Mesothelial cell of epicardium (in vitro differentiated cells): ENCODE measurements at regions not wholly inside any gene's neighbourhood (a gene's known extent, or its start where the extent isn't known, plus 50 kb on each side); places are given as distances from the start of the nearest gene placed in this dataset.

Experiments
- DNase-seq, 2 experiments: peaks; one replicate each; pipeline ENCODE4 v3.0.0; 2021; ENCODE audit warnings: low spot score in 2 of 2; ENCODE audit not compliant: unreplicated experiment in 2 of 2
- H3K27ac Mint-ChIP-seq: 2 replicates; pipeline ENCODE4 v1.8.0; 2021; ENCODE audit warnings: mixed read lengths
- H3K27me3 Mint-ChIP-seq: 2 replicates; pipeline ENCODE4 v1.8.0; 2021; ENCODE audit warnings: low read depth, mixed read lengths
- H3K36me3 Mint-ChIP-seq: 2 replicates; pipeline ENCODE4 v1.8.0; 2021; ENCODE audit warnings: mixed read lengths
- H3K4me1 Mint-ChIP-seq: 2 replicates; pipeline ENCODE4 v1.8.0; 2021; ENCODE audit warnings: mixed read lengths
- H3K4me3 Mint-ChIP-seq: 2 replicates; pipeline ENCODE4 v1.8.0; 2021; ENCODE audit warnings: mild to moderate bottlenecking, moderate library complexity, mixed read lengths
- H3K9me3 Mint-ChIP-seq: 2 replicates; pipeline ENCODE4 v1.8.0; 2021; ENCODE audit warnings: mixed read lengths
- TF ChIP-seq, protein P1 (sequence below): fragments of 200-600 bp; sonication (generic); IDR thresholded peaks from one replicate; pipeline ENCODE4 v1.5.0; 2021; ENCODE audit warnings: antibody characterized with exemption; ENCODE audit not compliant: unreplicated experiment

DNA sequence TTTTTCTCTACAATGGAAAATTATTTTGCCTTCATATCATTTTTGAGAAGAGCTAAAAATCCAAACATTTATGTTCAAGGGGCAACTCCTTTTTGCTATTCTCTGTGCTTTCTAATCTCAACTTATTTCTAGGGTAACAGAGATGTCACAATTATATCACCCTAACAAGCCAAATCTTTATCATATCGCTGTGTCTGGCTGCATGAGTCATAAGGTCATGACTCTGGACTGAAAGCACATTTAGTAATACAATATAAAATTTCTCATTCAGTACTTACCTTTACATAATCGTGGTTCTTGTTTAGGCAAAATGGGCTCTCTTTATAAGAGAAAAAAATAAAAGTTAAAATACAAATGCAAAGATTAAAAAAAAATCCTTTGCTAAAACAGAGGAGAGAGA is 326.0 kb downstream of the CASP12 start:
- peaks cover 10% of the 10 kb centered on the region for H3K36me3 Mint-ChIP-seq
- TF ChIP-seq, protein P1, sequence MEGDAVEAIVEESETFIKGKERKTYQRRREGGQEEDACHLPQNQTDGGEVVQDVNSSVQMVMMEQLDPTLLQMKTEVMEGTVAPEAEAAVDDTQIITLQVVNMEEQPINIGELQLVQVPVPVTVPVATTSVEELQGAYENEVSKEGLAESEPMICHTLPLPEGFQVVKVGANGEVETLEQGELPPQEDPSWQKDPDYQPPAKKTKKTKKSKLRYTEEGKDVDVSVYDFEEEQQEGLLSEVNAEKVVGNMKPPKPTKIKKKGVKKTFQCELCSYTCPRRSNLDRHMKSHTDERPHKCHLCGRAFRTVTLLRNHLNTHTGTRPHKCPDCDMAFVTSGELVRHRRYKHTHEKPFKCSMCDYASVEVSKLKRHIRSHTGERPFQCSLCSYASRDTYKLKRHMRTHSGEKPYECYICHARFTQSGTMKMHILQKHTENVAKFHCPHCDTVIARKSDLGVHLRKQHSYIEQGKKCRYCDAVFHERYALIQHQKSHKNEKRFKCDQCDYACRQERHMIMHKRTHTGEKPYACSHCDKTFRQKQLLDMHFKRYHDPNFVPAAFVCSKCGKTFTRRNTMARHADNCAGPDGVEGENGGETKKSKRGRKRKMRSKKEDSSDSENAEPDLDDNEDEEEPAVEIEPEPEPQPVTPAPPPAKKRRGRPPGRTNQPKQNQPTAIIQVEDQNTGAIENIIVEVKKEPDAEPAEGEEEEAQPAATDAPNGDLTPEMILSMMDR: no peak

DNA sequence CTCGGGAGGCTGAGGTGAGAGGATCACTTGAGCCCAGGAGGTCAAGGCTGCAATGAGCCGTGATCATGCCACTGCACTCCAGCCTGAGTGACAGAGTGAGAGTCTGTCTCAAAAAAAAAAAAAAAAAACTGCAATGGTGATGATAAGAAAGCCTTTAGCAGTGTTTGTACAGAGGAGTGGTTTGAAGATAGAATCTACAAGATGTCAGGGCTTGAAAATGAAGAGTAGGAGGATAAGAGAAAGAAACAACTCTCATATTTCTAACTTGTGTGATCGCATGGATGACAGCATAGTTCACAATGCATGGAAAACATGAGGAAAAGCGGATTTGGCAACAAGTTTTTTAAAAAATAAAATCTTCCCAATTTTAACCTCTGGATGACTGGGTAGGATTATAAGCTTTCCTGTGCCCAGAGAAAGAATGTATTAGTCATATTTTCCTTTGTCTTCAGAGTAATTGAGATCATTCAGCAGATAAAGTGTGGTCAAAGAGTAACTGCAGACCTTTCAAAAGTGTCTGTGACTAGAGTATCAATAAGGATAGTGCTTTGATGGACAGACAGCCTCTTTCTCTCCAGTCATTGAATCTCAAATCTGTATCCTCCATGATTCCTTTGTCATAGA is 328.1 kb downstream of the CASP12 start:
- H3K27me3 Mint-ChIP-seq: no peaks in the 10 kb centered on the region
- no peak for DNase-seq
- peaks cover 15% of the 10 kb centered on the region for H3K36me3 Mint-ChIP-seq
- H3K4me3 Mint-ChIP-seq: no peak overlapping the region
- peaks cover 15% of the 10 kb centered on the region for H3K4me1 Mint-ChIP-seq
- TF ChIP-seq, protein P1: no peak
- H3K9me3 Mint-ChIP-seq: peaks cover 23% of the 10 kb centered on the region
- H3K27ac Mint-ChIP-seq: peak overlapping the region; percentile 26

More for the DNA sequence above, 326.0 kb downstream of the CASP12 start:
- no peak overlapping the region for H3K27ac Mint-ChIP-seq
- H3K27me3 Mint-ChIP-seq: no peaks in the 10 kb centered on the region
- no peak overlapping the region for H3K4me3 Mint-ChIP-seq
- H3K4me1 Mint-ChIP-seq: peaks cover 15% of the 10 kb centered on the region
- no peak for DNase-seq
- H3K9me3 Mint-ChIP-seq: peaks cover 23% of the 10 kb centered on the region

DNA sequence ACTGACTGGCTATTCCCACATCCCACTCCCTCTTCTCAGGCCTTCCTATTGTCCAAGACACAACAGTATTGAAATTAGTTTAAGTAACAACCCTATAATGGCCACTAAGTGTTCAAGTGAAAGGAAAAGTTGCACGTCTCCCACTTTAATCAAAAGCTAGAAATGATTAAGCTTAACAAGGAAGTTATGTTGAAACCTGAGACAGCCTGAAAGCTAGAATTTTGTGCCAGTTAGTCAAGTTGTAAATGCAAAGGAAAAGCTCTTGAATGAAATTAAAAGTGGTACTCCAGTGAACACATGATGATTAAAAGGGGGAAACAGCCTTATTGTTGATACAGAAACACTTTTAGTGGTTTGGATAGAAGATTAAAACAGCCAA is 332.7 kb downstream of the CASP12 start:
- Mint-ChIP-seq H3K27ac (no peak overlapping the region), H3K27me3 (no peaks in the 10 kb centered on the region), H3K9me3 (peaks cover 12% of the 10 kb centered on the region), H3K4me3 (no peak overlapping the region), H3K36me3 (peaks cover 5% of the 10 kb centered on the region), H3K4me1 (peaks cover 22% of the 10 kb centered on the region)
- no peak for DNase-seq
- TF ChIP-seq, protein P1: no peak

DNA sequence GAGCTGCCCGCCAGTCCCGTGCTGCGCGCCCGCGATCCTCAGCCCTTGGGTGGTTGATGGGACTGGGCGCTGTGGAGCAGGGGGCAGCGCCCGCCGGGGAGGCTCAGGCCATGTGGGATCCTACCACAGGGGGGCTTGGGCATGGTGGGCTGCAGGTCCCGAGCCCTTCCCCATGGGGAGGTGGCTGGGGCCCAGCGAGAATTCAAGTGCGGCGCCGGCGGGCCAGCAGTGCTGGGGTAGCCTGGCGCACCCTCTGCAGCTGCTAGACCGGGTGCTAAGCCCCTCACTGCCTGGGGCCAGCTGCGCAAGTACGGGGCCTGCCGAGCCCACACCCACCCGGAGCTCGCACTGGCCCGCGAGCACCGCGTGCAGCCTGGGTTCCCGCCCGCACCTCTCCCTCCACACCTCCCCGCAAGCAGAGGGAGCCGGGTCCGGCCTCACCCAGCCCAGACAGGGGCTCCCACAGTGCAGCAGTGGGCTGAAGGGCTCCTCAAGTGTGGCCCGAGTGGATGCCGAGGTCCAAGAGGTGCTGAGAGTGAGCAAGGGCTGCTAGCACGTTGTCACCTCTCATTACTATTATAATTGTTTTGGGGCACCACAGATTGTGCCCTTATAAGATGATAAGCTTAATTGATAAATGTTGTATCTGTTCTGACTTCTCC is 333.2 kb downstream of the CASP12 start:
- Mint-ChIP-seq H3K4me1 (peaks cover 17% of the 10 kb centered on the region), H3K27ac (no peak overlapping the region), H3K27me3 (no peaks in the 10 kb centered on the region), H3K36me3 (peaks cover 5% of the 10 kb centered on the region), H3K4me3 (no peak overlapping the region), H3K9me3 (peaks cover 12% of the 10 kb centered on the region)
- DNase-seq: no peak
- TF ChIP-seq, protein P1: no peak

DNA sequence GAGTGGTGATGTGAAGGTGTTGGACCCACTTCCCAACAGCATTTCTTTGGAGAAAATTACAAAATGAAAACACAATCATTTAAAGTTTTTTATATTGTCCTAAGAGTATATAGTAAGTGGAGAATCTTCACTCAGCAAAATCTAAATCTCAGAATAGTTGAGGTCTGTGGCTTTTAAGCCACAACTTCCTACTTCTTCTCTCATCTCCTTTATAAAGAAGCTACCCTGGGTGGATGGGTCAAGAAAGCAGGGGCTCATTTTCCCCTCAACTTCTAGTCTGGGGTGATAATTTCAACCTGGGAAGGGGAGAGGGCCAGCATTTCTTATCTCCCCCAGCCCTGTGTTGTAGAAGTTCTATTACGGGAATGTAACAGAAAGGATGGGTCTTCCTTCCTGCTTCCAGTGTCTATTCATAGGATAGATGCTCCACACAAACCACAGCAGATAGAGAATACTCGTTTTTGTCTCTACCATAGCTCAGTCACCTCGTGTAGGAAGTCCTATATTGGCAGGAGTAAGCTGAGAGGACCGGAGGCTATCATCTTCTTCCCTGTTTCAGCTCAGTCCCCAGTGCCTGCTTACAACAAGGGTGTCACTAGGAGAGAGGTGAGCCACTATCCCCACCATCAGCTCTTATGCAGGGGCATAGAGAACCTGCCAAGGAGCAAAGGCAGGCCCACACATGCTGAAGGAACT is 341.5 kb downstream of the CASP12 start:
- Mint-ChIP-seq H3K4me3 (no peak overlapping the region), H3K27ac (no peak overlapping the region)

More for the DNA sequence above, 341.5 kb downstream of the CASP12 start:
- Mint-ChIP-seq H3K9me3 (peaks cover 9% of the 10 kb centered on the region), H3K4me1 (peaks cover 8% of the 10 kb centered on the region), H3K36me3 (no peaks in the 10 kb centered on the region), H3K27me3 (no peaks in the 10 kb centered on the region)
- DNase-seq: no peak
- TF ChIP-seq, protein P1: no peak
